ENCODE measurements at regions not wholly inside any gene's neighbourhood (a gene's known extent, or its start where the extent isn't known, plus 50 kb on each side); places are given as distances from the start of the nearest gene placed in this dataset.

DNA sequence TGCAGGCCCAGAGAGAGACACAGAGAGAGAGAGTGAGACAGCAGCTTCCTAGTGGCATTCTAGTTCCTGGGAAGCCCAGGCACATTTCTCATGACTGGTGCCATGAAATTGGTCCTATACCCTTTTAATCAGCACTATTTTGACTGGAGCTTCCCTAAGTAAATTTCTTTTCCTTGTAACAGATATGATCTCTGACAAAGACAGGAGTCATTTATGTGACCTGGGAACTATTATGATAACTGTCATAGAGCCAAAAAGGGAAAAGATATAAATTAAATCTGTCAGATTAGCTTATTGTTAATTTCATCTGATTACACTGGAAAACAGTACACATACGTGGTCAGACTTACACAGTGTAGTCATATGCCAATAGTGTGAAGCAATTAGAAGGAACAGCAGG, 161.3 kb upstream of the HNRNPA3 start:
- WGBS, 2 donors = 28 to 34% methylated on average over 1 of the region's 1 CpG
- ATAC-seq = no peak
- H3K27me3 ChIP-seq = peaks cover 0 to 4% (median 2%) of the 10 kb centered on the region in 4 donors
- TF ChIP-seq, protein P1, sequence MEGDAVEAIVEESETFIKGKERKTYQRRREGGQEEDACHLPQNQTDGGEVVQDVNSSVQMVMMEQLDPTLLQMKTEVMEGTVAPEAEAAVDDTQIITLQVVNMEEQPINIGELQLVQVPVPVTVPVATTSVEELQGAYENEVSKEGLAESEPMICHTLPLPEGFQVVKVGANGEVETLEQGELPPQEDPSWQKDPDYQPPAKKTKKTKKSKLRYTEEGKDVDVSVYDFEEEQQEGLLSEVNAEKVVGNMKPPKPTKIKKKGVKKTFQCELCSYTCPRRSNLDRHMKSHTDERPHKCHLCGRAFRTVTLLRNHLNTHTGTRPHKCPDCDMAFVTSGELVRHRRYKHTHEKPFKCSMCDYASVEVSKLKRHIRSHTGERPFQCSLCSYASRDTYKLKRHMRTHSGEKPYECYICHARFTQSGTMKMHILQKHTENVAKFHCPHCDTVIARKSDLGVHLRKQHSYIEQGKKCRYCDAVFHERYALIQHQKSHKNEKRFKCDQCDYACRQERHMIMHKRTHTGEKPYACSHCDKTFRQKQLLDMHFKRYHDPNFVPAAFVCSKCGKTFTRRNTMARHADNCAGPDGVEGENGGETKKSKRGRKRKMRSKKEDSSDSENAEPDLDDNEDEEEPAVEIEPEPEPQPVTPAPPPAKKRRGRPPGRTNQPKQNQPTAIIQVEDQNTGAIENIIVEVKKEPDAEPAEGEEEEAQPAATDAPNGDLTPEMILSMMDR (IDR thresholded peaks at IDR 0.05) = no peak
- H3K36me3 ChIP-seq = no peaks in the 10 kb centered on the region
- no peak for FAIRE-seq
- H3K4me3 ChIP-seq = no peak overlapping the region
- no peak for DNase-seq
- no peak overlapping the region for H3K27ac ChIP-seq
- no peaks in the 10 kb centered on the region for H3K9me3 ChIP-seq
- intact Hi-C loops (cut with DNase I) = no loop called here
- no peaks in the 10 kb centered on the region for H3K4me1 ChIP-seq

GRCh38 chr2:177052471-177052870, 160.1 kb upstream of the HNRNPA3 start:
- H3K4me3 ChIP-seq = no peak overlapping the region
- ATAC-seq (no peak), FAIRE-seq (no peak), DNase-seq (no peak)
- no peak overlapping the region for H3K27ac ChIP-seq
- peaks cover 0 to 4% (median 2%) of the 10 kb centered on the region in 4 donors for H3K27me3 ChIP-seq
- no peaks in the 10 kb centered on the region for H3K9me3 ChIP-seq
- H3K36me3 ChIP-seq = no peaks in the 10 kb centered on the region
- intact Hi-C loops (cut with DNase I) = no loop called here
- TF ChIP-seq, protein P1 (IDR thresholded peaks at IDR 0.05) = no peak
- 53 to 57% methylated on average over 4 of the region's 4 CpGs for WGBS, 2 donors
- no peaks in the 10 kb centered on the region for H3K4me1 ChIP-seq

DNA sequence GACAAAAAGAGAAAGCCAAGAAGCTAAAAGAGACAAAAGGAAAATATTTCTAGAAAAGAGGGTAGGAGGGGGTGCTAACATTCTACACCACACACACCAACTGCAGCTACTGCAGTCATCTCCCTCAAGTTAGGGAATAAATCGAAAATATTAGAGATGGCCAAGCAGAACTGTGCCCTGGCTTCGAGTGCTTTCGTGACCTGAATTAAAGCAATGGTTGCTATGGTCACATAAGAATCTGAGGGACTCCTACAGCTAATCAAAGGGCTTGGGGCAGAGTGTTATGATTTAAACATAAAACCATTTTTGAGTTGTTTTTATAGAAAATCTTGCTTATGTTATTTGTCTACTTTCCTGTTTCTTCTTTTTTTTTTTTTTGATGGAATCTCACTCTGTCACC, 159.6 kb upstream of the HNRNPA3 start:
- Histone ChIP-seq H3K4me3 (no peak overlapping the region), H3K9me3 (no peaks in the 10 kb centered on the region), H3K27me3 (peaks cover 0 to 4% (median 0%) of the 10 kb centered on the region in 4 donors), H3K36me3 (no peaks in the 10 kb centered on the region), H3K4me1 (no peaks in the 10 kb centered on the region), H3K27ac (no peak overlapping the region)
- intact Hi-C loops (cut with DNase I) = no loop called here
- DNase-seq = no peak
- WGBS, 2 donors = 50 to 53% methylated on average over 3 of the region's 3 CpGs
- TF ChIP-seq, protein P1 (IDR thresholded peaks at IDR 0.05) = no peak
- no peak for FAIRE-seq
- ATAC-seq = no peak

DNA sequence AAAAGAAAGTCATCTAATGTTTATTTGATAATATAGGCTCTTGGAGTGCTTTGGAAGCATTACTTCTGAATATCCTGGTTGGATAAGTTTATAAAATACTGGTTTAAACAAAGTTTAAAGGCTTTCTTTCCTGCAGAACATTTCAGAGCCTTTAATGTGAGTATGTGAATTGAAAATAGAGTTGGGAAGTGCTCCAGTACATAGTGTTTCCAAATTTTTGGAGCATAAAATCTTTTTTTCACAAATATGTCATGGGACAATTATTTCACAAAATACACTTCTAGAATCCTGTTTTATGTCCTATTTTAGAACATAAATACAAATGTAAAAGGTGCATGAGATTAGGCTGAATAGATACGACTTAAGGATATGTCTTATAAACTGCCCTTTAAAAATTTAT, 158.9 kb upstream of the HNRNPA3 start:
- Histone ChIP-seq H3K27ac (no peak overlapping the region), H3K4me1 (no peaks in the 10 kb centered on the region), H3K9me3 (no peaks in the 10 kb centered on the region), H3K36me3 (no peaks in the 10 kb centered on the region), H3K4me3 (no peak overlapping the region), H3K27me3 (peaks cover 0 to 2% (median 0%) of the 10 kb centered on the region in 4 donors)
- ATAC-seq = no peak
- 39 to 80% methylated on average over 1 of the region's 1 CpG for WGBS, 2 donors
- intact Hi-C loops (cut with DNase I) = no loop called here
- TF ChIP-seq, protein P1 (IDR thresholded peaks at IDR 0.05) = no peak
- DNase-seq = no peak
- FAIRE-seq = no peak

DNA sequence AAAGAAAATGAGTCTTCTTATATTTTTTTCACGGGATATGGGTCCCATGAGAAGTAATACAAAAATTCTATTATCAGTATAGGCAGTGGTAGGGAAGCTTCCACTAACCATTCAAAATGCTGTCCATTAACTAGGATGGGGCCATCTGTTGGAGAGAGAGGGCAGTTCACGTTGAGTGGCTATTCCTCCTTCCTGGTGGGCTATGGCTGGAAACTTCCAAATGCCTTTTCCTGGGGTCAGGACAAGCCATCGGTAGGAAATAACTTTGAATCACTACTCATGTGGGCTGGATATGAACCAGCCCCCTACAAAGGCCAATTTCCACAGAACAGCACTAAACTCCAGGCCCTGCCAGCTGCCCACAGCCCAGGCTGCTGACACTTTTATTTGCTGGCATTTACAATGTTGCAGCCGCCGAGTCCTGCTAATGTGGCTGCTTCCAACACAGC, 156.1 kb upstream of the HNRNPA3 start:
- DNase-seq (no peak), FAIRE-seq (no peak), ATAC-seq (no peak)
- TF ChIP-seq, protein P1 (IDR thresholded peaks at IDR 0.05) = no peak
- Histone ChIP-seq H3K9me3 (no peaks in the 10 kb centered on the region), H3K4me1 (no peaks in the 10 kb centered on the region), H3K4me3 (no peak overlapping the region), H3K27ac (no peak overlapping the region), H3K27me3 (no peaks in the 10 kb centered on the region), H3K36me3 (no peaks in the 10 kb centered on the region)
- intact Hi-C loops (cut with DNase I) = no loop called here
- 70 to 71% methylated on average over 5 of the region's 5 CpGs for whole genome bisulfite sequencing, 2 donors

Measured in pancreas (tissue), 10 donors.